Stimulated activated CD8-positive, alpha-beta memory T cell treated with anti-CD3 and anti-CD28 coated beads, Interleukin-15, amount 100 ng/mL, for 48 hours (primary cell): ENCODE measurements at regions not wholly inside any gene's neighbourhood (a gene's known extent, or its start where the extent isn't known, plus 50 kb on each side); places are given as distances from the start of the nearest gene placed in this dataset.
"Not testable (repeated sequence)": the region's sequence is repeated elsewhere in the genome, so short reads cannot be mapped to it uniquely, and the experiment has no call there.

Experiments
- DNase-seq, 2 donors: peaks; one replicate each; pipeline ENCODE4 v3.0.0-alpha.2; 2020; ENCODE audit warnings: low read depth in 2 of 2

DNA sequence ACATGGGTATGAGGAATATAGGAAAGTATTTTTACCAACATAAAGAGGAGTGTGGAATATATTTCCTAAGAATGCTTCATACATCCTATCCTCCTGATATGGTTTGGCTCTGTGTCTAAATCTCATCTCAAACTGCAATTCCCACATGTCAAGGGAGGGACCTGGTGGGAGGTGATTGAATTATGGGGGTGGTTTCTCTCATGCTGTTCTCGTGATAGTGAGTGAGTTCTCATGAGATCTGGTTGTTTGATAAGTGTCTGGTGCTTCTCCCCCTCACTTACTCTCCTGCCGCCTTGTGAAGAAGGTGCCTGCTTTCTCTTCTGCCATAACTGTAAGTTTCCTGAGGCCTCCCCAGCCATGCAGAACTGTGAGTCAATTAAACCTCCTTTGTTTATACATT lies 62.2 kb upstream of the CYRIA start:
- not testable (repeated sequence) for DNase-seq

DNA sequence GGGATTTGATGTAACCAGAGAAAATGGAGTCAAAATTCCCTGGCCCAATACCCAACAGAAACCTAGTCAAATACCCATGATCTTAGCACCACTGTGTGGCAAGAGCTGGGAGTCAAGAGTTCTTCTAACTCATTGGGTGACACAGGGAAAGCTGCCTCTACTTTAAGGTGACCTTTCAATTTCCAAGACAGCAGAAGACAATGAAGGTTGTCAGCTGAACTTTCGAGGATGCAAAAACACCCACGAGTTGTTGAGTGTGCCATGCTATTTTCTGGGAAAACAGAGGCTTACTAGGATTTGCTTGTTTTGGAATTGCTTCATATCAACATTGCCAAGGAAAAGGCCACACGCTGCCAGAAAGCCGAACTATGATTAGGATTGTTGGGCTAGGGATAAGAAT lies 61.6 kb upstream of the CYRIA start:
- DNase-seq: no peak

DNA sequence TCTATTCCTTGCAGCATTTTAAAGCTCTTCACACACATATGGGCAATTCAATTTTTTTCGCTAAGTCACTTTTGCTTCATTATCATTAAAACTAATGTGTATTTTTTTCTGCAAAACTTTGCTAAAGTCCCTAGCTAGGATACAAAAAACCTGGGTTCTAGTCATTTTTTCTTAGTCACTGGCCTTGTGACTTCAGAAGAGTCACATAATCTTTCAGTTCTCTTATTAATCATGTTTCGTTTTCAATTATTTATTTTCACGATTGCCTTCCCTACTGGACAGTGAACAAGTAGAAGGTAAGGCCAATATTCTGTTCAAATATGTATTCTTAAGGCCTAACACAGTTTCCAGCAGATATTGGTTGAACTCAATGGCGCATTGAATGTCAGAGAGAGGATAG lies 60.9 kb upstream of the CYRIA start:
- DNase-seq: no peak

DNA sequence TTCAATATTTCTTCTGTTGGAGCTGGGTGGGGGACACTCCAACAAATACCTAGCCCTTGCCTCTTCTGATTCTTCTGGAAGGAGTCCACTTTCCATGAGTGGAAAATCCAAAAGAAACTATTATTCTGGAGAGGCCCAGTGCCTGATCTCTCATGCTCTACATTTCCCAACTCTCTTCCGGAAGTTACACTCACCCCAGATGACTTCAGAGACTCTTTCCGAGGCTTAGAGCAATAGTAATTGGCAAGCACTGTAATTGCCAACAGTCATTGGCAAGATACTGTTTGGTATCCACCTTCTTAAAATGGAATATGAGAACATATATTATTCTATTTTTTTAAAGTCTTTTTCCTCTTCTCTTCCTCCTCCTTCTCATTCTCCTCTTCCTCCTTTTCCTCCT lies 60.5 kb upstream of the CYRIA start:
- DNase-seq: no peak

DNA sequence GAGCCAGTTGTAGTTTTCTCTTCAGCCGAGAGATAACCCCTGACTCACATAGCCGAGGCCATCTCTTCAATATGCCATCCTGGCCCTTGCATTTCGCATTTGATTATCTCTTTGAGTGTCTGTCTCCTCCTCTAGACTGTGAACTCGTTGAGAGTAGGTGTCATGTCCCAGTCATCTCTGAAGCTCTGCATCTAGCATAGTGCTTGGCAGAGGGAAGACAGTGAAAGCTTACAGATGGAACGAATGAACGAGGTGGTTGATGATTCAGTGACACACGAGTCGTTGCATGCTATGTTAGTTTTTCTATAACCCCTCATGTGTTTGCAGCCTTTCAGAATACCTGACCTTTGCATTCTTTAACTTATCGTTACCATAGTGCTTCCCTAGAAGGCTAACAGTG lies 59.9 kb upstream of the CYRIA start:
- DNase-seq: no peak

DNA sequence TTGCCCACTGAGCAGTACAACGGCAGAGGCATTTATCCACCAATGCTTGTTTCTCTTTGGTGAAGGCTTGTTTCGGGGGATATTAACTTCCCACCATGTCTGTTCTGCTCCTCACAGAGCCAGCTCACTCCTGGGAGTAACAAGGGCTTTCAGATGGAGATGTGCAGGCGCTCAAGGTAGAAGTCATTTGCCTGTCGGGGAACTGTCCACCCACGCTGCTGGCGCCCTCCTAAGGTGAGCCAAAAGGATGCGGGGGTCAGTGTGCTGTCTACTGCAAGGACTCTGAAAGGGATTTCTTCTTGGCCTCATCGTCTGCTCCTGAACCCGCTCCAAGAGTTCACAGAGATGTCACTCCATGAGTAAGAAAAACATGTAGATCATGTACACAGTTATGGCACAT lies 57.0 kb upstream of the CYRIA start:
- no peak for DNase-seq

DNA sequence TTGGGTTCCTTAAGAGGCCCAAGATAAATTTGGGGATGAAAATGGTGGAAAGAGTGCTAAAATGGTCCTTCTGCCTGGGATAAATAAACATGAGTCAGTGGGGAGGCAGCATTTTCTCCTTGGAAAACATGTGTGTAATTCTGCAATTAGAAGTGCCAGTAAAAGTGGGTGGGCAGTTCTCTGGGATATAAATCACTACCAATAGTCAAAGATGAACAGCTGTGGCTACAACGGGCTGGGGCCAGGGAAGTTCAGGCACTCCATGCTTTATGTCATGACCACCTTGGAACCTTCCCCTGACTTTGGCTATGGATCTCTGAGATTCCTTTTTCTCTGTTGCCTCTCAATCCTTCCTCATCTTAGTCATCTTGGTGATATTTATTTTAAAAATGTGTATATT lies 56.5 kb upstream of the CYRIA start:
- DNase-seq: no peak

DNA sequence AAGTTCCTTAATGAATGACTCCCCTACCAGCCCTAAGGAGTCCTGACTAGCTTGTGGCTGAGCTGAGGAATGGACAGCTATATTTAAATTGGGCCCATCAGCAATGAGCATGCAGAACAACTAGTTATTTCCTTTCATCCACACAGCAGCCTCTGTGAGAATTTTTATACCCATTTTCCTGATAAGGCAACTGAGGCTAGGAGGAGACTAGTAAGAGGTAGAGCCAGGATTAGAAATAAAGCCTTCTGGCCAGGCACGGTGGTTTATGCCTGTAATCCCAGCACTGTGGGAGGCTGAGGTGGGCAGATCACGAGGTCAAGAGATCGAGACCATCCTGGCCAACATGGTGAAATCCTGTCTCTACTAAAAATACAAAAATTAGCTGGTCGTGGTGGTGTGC lies 55.9 kb upstream of the CYRIA start:
- DNase-seq: not testable (repeated sequence)

DNA sequence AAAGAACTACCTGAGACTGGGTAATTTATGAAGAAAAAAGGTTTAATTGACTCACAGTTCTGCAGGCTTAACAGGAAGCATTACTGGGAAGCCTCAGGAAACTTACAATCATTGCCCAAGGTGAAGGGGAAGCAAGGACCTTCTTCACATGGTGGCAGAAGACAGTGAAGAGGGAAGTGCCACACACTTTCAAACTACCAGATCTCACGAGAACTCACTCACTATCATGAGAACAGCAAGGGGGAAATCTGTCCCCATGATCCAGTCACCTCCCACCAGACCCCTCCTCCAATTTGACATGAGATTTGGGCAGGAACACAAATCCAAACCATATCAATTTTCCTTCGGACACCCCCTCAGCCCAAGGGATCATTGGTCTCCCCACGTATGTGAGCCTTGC lies 55.1 kb upstream of the CYRIA start:
- not testable (repeated sequence) for DNase-seq

DNA sequence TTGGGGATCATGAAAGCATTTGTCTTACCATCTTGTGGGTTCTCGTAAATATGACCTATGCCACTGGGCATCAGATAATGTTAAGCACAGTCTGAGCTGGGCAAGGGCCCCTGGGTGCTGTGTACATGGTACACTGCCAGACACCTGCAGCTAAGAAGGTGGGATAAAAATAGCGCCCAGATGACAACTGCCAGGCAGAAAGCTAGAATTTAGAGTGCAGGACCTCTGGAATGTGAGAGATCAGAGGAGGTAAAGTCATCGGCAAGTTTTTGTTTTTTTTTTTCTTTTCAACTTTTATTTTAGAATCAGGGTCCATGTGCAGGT lies 53.8 kb upstream of the CYRIA start:
- DNase-seq: no peak

DNA sequence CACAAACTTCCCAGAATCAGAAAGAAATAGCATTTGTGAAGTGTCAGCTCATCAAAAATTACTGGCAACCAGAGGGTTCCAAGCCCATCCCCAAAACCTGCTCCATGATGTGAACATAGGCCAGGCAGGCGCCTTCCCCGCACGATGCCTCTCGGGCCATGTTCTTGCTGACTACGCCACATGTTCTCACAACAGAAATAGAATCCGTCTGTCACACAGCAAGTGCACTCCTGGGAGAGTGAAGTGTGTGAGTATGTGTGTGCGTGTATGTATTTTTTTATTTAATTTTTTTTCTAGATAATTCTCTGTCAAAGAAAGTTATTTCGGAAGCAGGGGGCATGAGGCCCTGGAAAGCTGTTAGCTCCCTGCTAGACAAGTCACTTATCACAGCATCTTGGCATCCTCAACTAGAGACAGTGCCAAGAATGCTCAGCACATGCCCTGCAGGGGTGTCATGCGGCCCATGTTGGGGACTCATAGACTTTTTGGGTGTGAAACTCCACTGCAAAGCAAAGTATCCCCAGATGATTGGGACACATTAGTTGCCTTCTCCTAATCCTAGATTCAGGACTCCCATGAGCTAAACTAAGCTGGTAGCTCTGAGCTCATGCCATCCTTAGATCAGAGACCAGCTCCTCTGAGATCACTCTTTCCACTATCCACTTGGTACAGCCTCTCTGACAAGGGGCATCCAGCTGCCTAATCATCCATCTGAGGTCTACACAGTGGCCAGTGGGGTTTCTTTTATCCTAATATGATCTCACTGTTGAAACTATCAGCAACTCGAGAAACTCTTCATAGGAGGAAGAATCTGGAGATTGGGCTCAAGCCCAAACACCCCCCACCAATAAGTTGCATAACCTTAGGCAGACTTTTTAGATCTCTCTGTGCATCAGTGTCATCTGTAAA lies 53.2 kb upstream of the CYRIA start:
- no peak for DNase-seq

DNA sequence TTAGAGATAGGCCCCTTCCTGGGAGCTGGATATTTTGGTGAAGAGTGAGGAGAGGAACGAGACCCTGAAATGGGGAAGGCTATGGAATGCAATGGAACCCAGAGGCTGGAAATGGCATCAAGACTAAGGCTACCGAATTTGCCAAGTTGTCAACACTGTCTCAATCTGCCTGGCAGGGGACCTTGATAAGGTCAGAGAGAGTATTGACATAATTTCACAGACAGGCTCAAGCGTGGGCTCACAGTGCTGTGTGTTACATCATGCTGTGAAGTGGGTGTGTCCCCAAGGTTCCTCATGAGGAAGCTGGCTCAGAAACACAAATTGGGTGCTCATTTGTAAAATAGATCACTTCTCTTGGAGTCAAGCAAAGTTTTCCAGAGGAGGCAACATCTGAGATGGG lies 51.8 kb upstream of the CYRIA start:
- DNase-seq: no peak

DNA sequence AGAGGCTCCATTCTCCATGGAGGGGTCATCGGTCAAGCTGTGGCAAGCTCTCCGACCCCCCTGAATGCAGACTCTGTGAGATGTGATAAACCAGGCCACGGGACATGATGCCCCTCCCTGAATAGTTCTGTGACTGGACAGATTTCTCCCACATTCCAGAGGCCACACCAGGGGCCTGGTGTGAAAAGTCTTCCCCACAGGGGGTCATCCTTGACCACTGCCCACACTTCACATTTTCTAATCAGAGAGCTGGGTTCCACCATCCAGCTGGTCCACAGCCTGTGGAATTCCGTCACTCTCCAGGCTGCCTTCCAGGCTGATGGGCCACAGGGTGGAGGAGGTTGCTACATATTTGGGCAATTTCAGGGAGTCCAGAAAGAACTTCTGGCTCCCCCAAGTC lies 51.3 kb upstream of the CYRIA start:
- no peak for DNase-seq

DNA sequence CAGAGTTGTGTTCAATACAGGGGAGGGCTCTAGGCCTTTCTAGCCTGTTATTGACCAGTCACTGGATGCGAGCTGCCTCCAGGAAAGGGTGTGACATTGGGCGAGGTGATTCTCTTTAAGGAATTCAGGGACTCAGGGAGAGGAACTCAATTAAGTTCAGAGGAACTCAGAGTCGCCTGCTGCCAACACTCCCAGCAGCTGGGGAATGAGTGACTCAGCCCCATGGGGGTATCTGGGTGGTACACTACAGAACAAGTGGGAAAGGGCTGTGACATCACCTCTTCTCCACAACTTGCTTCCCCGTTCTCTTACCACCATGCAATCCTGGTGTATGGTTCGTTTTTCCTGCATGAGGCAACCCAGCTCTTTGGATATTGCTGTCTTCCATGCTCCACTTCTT lies 50.4 kb upstream of the CYRIA start:
- no peak for DNase-seq
